ENCODE measurements at regions not wholly inside any gene's neighbourhood (a gene's known extent, or its start where the extent isn't known, plus 50 kb on each side); places are given as distances from the start of the nearest gene placed in this dataset.

DNA sequence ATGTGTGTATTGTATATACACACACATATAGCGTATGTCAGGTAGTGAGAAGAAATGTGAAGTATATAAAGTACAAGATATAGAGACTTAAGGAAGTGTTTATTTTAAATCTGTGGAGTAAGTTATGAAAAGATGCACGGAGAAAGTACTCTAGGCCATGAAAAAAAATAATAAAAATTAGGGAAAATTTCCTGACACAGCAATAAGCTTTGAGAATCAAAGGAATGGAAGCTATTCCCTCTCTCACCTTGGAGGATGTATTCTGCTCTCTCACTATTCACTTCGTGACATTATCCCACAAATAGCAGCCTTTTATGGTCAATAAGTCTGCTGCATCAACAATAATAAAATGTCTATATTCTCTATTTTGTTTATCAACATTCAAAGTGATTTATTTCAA is 700.4 kb upstream of the RGS18 start:
- WGBS, 3 donors: 70 to 81% (median 74%) methylated on average over 3 of the region's 3 CpGs
- DNase-seq (no peak), ATAC-seq (no peak)
- TF ChIP-seq, protein P1, sequence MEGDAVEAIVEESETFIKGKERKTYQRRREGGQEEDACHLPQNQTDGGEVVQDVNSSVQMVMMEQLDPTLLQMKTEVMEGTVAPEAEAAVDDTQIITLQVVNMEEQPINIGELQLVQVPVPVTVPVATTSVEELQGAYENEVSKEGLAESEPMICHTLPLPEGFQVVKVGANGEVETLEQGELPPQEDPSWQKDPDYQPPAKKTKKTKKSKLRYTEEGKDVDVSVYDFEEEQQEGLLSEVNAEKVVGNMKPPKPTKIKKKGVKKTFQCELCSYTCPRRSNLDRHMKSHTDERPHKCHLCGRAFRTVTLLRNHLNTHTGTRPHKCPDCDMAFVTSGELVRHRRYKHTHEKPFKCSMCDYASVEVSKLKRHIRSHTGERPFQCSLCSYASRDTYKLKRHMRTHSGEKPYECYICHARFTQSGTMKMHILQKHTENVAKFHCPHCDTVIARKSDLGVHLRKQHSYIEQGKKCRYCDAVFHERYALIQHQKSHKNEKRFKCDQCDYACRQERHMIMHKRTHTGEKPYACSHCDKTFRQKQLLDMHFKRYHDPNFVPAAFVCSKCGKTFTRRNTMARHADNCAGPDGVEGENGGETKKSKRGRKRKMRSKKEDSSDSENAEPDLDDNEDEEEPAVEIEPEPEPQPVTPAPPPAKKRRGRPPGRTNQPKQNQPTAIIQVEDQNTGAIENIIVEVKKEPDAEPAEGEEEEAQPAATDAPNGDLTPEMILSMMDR (IDR thresholded peaks at IDR 0.05): no peak
- Histone ChIP-seq H3K36me3 (ENCODE audit: insufficient read depth in 1 of 2, low read depth in 1 of 2) (no peaks in the 10 kb centered on the region), H3K27ac (no peak overlapping the region), H3K9me3 (no peaks in the 10 kb centered on the region), H3K4me3 (no peak overlapping the region), H3K4me1 (no peaks in the 10 kb centered on the region), H3K27me3 (ENCODE audit: insufficient read depth in 3 of 3, low read length in 2 of 3) (no peaks in the 10 kb centered on the region)
- intact Hi-C loops (cut with DNase I): no loop called here

DNA sequence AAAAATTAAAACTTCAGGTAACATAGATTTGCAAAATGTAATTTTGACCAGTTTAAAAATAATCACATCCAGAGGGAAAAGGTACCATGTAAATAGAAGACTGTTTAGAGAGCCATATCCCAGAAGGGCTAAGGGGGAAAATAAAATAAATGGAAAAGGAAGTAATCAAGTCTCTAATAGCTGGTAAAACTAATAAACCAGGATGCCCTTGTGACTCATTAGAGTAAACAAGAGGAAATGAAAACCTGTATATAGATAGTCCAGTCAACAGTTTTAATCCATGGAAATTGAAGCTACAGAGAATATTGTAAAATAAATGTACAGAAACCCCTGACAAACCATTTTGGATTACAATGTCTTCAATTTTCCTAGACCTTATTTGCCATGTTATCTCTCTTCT is 698.0 kb upstream of the RGS18 start:
- Histone ChIP-seq H3K27ac (no peak overlapping the region), H3K27me3 (ENCODE audit: insufficient read depth in 3 of 3, low read length in 2 of 3) (no peaks in the 10 kb centered on the region), H3K36me3 (ENCODE audit: insufficient read depth in 1 of 2, low read depth in 1 of 2) (no peaks in the 10 kb centered on the region), H3K4me1 (no peaks in the 10 kb centered on the region), H3K9me3 (no peaks in the 10 kb centered on the region), H3K4me3 (no peak overlapping the region)
- intact Hi-C loops (cut with DNase I): no loop called here
- TF ChIP-seq, protein P1 (IDR thresholded peaks at IDR 0.05): no peak
- ATAC-seq: no peak
- no peak for DNase-seq

DNA sequence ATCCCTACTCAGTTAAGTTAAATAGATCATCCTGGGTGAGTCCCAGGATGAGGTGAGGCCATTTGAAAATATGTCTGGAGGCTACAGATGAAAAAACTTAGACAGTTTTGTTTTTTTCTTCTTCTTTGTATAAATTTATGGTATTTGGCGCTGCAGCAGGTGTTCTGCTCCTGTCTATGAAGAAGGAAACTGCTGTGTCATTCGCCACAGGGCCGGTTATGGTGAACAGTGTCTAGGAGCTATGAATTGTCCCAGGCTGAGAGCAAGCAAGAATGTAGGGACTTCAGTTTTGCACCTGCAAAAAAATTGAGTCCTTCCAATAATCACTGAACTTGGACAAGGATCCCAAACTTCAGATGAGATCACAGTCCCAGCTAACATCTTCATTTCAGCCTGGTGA is 674.3 kb upstream of the RGS18 start:
- Histone ChIP-seq H3K27ac (no peak overlapping the region), H3K4me1 (no peaks in the 10 kb centered on the region), H3K4me3 (no peak overlapping the region), H3K9me3 (peaks cover 8% of the 10 kb centered on the region), H3K36me3 (ENCODE audit: insufficient read depth in 1 of 2, low read depth in 1 of 2) (no peaks in the 10 kb centered on the region), H3K27me3 (ENCODE audit: insufficient read depth in 3 of 3, low read length in 2 of 3) (no peaks in the 10 kb centered on the region)
- no peak for ATAC-seq
- TF ChIP-seq, protein P1 (IDR thresholded peaks at IDR 0.05): no peak
- WGBS, 3 donors: 72 to 82% (median 81%) methylated on average over 3 of the region's 3 CpGs
- intact Hi-C loops (cut with DNase I): no loop called here
- DNase-seq: no peak

DNA sequence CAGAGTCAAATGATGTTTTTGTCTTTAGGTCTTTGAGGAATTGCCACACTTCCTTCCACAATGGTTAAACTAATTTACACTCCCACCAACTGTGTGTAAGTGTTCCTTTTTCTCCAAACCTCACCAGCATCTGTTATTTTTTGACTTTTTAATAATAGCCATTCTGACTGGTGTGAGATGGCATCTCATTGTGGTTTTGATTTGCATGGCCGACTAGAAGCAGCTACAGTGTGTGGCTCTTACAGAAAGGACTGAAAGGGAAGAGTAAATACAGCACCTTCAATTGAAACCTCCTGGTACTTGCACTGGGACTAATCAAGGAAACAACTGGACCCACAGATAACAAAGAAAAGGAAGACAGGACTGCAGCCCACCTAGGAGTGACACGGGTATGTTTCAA is 668.0 kb upstream of the RGS18 start:
- Histone ChIP-seq H3K36me3 (ENCODE audit: insufficient read depth in 1 of 2, low read depth in 1 of 2) (no peaks in the 10 kb centered on the region), H3K4me1 (no peaks in the 10 kb centered on the region), H3K9me3 (peaks cover 7% of the 10 kb centered on the region), H3K27ac (no peak overlapping the region), H3K4me3 (no peak overlapping the region), H3K27me3 (ENCODE audit: insufficient read depth in 3 of 3, low read length in 2 of 3) (no peaks in the 10 kb centered on the region)
- DNase-seq (no peak), ATAC-seq (no peak)
- TF ChIP-seq, protein P1 (IDR thresholded peaks at IDR 0.05): no peak
- intact Hi-C loops (cut with DNase I): no loop called here
- 71 to 80% (median 76%) methylated on average over 2 of the region's 2 CpGs for WGBS, 3 donors

DNA sequence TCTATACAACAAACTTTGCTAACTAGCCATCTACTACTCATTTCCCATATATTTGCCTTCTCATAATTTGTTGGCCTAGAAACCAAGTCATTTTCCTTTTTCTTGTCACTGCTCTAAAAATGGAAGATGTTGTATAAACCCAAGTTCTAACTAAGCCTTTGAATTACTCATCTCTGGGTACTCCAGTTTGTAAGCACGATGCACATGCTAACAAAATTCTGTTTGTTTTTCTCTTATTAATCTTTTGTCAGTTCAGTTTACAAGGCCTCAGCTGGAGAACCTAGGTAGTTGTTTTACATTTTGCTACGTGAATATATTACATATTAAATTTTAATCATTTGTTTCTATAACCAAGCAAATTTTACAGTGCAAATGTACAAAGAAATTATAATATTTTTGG is 663.2 kb upstream of the RGS18 start:
- WGBS, 3 donors: 74 to 80% (median 79%) methylated on average over 2 of the region's 2 CpGs
- no peaks in the 10 kb centered on the region for H3K9me3 ChIP-seq
- H3K27me3 ChIP-seq (ENCODE audit: insufficient read depth in 3 of 3, low read length in 2 of 3): peaks cover 0 to 3% (median 0%) of the 10 kb centered on the region in 3 donors
- no peaks in the 10 kb centered on the region for H3K4me1 ChIP-seq
- no peak overlapping the region for H3K27ac ChIP-seq
- no peak overlapping the region for H3K4me3 ChIP-seq
- DNase-seq (no peak), ATAC-seq (no peak)
- TF ChIP-seq, protein P1 (IDR thresholded peaks at IDR 0.05): no peak
- no peaks in the 10 kb centered on the region for H3K36me3 ChIP-seq (ENCODE audit: insufficient read depth in 1 of 2, low read depth in 1 of 2)
- intact Hi-C loops (cut with DNase I): no loop called here

Measured in psoas muscle (tissue), 7 donors.